ENCODE measurements at regions not wholly inside any gene's neighbourhood (a gene's known extent, or its start where the extent isn't known, plus 50 kb on each side); places are given as distances from the start of the nearest gene placed in this dataset.

DNA sequence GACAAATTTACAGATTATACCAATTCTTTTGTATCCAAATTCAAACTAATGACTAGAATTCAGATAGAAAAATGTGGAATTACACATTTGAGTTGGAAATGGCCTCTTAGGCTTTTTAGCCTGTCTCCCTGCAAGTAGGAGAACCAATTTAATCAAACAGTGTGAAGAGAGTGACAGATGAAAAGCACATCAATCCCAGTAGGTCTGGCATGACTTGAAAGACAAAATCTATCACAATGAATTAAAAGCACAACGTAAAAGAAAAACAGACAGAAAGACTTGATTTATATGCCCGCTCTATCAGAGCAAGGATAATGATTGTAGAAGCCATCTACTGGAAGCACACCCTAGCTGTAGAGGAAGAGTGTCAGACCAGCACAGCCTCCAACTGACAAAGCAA lies 1084.4 kb upstream of the SPRY2 start:
- Histone ChIP-seq H3K4me3 (ENCODE audit: low read depth, low read length) (no peak overlapping the region), H3K4me1 (ENCODE audit: control insufficient read depth, insufficient read depth, low read length) (no peaks in the 10 kb centered on the region), H3K27me3 (ENCODE audit: control insufficient read depth, insufficient read depth, low read length) (no peaks in the 10 kb centered on the region), H3K9ac (ENCODE audit: low read depth, low read length) (no peak overlapping the region), H3K9me3 (ENCODE audit: control insufficient read depth, insufficient read depth, low read length) (no peaks in the 10 kb centered on the region), H3K36me3 (ENCODE audit: control insufficient read depth, insufficient read depth, low read length) (no peaks in the 10 kb centered on the region)

- H3K4me1 ChIP-seq (ENCODE audit: control insufficient read depth, insufficient read depth, low read length) = no peaks in the 10 kb centered on the region
- no peaks in the 10 kb centered on the region for H3K27me3 ChIP-seq (ENCODE audit: control insufficient read depth, insufficient read depth, low read length)
- no peak overlapping the region for H3K9ac ChIP-seq (ENCODE audit: low read depth, low read length)
- H3K4me3 ChIP-seq (ENCODE audit: low read depth, low read length) = no peak overlapping the region
- no peaks in the 10 kb centered on the region for H3K9me3 ChIP-seq (ENCODE audit: control insufficient read depth, insufficient read depth, low read length)
- no peaks in the 10 kb centered on the region for H3K36me3 ChIP-seq (ENCODE audit: control insufficient read depth, insufficient read depth, low read length)
These were observed 1068.4 kb upstream of the SPRY2 start for GRCh38 chr13:81409284-81409683.

- no peak overlapping the region for H3K4me3 ChIP-seq (ENCODE audit: low read depth, low read length)
- no peaks in the 10 kb centered on the region for H3K27me3 ChIP-seq (ENCODE audit: control insufficient read depth, insufficient read depth, low read length)
- H3K9ac ChIP-seq (ENCODE audit: low read depth, low read length) = no peak overlapping the region
- no peaks in the 10 kb centered on the region for H3K36me3 ChIP-seq (ENCODE audit: control insufficient read depth, insufficient read depth, low read length)
- no peaks in the 10 kb centered on the region for H3K4me1 ChIP-seq (ENCODE audit: control insufficient read depth, insufficient read depth, low read length)
- H3K9me3 ChIP-seq (ENCODE audit: control insufficient read depth, insufficient read depth, low read length) = no peaks in the 10 kb centered on the region
These were observed 1067.7 kb upstream of the SPRY2 start for GRCh38 chr13:81408647-81409046.

GRCh38 chr13:81406639-81407292 lies 1065.8 kb upstream of the SPRY2 start:
- Histone ChIP-seq H3K9ac (ENCODE audit: low read depth, low read length) (no peak overlapping the region), H3K36me3 (ENCODE audit: control insufficient read depth, insufficient read depth, low read length) (no peaks in the 10 kb centered on the region), H3K27me3 (ENCODE audit: control insufficient read depth, insufficient read depth, low read length) (no peaks in the 10 kb centered on the region), H3K4me3 (ENCODE audit: low read depth, low read length) (no peak overlapping the region), H3K4me1 (ENCODE audit: control insufficient read depth, insufficient read depth, low read length) (no peaks in the 10 kb centered on the region), H3K9me3 (ENCODE audit: control insufficient read depth, insufficient read depth, low read length) (no peaks in the 10 kb centered on the region)

- H3K9ac ChIP-seq (ENCODE audit: low read depth, low read length) = no peak overlapping the region
These were observed 1065.1 kb upstream of the SPRY2 start for GRCh38 chr13:81406022-81406421.

GRCh38 chr13:81396192-81396591 lies 1055.3 kb upstream of the SPRY2 start:
- H3K4me1 ChIP-seq (ENCODE audit: control insufficient read depth, insufficient read depth, low read length) = peaks cover 7% of the 10 kb centered on the region
- no peaks in the 10 kb centered on the region for H3K9me3 ChIP-seq (ENCODE audit: control insufficient read depth, insufficient read depth, low read length)
- H3K36me3 ChIP-seq (ENCODE audit: control insufficient read depth, insufficient read depth, low read length) = no peaks in the 10 kb centered on the region
- H3K27me3 ChIP-seq (ENCODE audit: control insufficient read depth, insufficient read depth, low read length) = no peaks in the 10 kb centered on the region
- H3K9ac ChIP-seq (ENCODE audit: low read depth, low read length) = no peak overlapping the region
- H3K4me3 ChIP-seq (ENCODE audit: low read depth, low read length) = no peak overlapping the region

More at GRCh38 chr13:81406022-81406421, 1065.1 kb upstream of the SPRY2 start:
- Histone ChIP-seq H3K4me1 (ENCODE audit: control insufficient read depth, insufficient read depth, low read length) (no peaks in the 10 kb centered on the region), H3K9me3 (ENCODE audit: control insufficient read depth, insufficient read depth, low read length) (no peaks in the 10 kb centered on the region), H3K36me3 (ENCODE audit: control insufficient read depth, insufficient read depth, low read length) (no peaks in the 10 kb centered on the region), H3K4me3 (ENCODE audit: low read depth, low read length) (no peak overlapping the region), H3K27me3 (ENCODE audit: control insufficient read depth, insufficient read depth, low read length) (no peaks in the 10 kb centered on the region)

GRCh38 chr13:81395368-81395767 lies 1054.4 kb upstream of the SPRY2 start:
- no peaks in the 10 kb centered on the region for H3K27me3 ChIP-seq (ENCODE audit: control insufficient read depth, insufficient read depth, low read length)
- no peak overlapping the region for H3K4me3 ChIP-seq (ENCODE audit: low read depth, low read length)
- H3K9ac ChIP-seq (ENCODE audit: low read depth, low read length) = no peak overlapping the region

GRCh38 chr13:81394640-81395039 lies 1053.7 kb upstream of the SPRY2 start:
- H3K27me3 ChIP-seq (ENCODE audit: control insufficient read depth, insufficient read depth, low read length) = no peaks in the 10 kb centered on the region
- H3K9ac ChIP-seq (ENCODE audit: low read depth, low read length) = no peak overlapping the region
- H3K36me3 ChIP-seq (ENCODE audit: control insufficient read depth, insufficient read depth, low read length) = no peaks in the 10 kb centered on the region
- H3K9me3 ChIP-seq (ENCODE audit: control insufficient read depth, insufficient read depth, low read length) = no peaks in the 10 kb centered on the region
- peaks cover 7% of the 10 kb centered on the region for H3K4me1 ChIP-seq (ENCODE audit: control insufficient read depth, insufficient read depth, low read length)
- no peak overlapping the region for H3K4me3 ChIP-seq (ENCODE audit: low read depth, low read length)

More at GRCh38 chr13:81395368-81395767, 1054.4 kb upstream of the SPRY2 start:
- peaks cover 7% of the 10 kb centered on the region for H3K4me1 ChIP-seq (ENCODE audit: control insufficient read depth, insufficient read depth, low read length)
- no peaks in the 10 kb centered on the region for H3K9me3 ChIP-seq (ENCODE audit: control insufficient read depth, insufficient read depth, low read length)
- no peaks in the 10 kb centered on the region for H3K36me3 ChIP-seq (ENCODE audit: control insufficient read depth, insufficient read depth, low read length)

DNA sequence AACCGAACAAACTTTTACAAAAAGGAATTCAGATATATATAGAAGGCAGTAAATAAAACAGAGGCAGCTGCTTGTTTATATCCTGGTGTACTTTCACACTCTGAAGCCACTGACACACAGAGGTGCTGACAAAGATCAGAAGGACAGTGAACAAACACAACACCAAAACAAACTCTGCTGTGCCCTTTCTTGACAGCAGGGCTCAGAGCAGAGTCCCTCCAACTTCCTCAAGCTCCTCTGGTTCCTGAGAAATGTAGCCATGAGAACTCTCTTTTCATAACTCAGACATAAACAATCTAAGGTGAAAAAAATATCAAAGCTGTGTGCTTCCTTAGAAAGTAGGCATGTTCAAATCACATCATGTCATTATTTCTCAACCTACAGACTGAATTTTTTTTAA lies 1052.8 kb upstream of the SPRY2 start:
- Histone ChIP-seq H3K9ac (ENCODE audit: low read depth, low read length) (no peak overlapping the region), H3K36me3 (ENCODE audit: control insufficient read depth, insufficient read depth, low read length) (no peaks in the 10 kb centered on the region), H3K4me3 (ENCODE audit: low read depth, low read length) (no peak overlapping the region), H3K27me3 (ENCODE audit: control insufficient read depth, insufficient read depth, low read length) (no peaks in the 10 kb centered on the region), H3K9me3 (ENCODE audit: control insufficient read depth, insufficient read depth, low read length) (no peaks in the 10 kb centered on the region), H3K4me1 (ENCODE audit: control insufficient read depth, insufficient read depth, low read length) (peaks cover 7% of the 10 kb centered on the region)

- no peaks in the 10 kb centered on the region for H3K27me3 ChIP-seq (ENCODE audit: control insufficient read depth, insufficient read depth, low read length)
- H3K4me3 ChIP-seq (ENCODE audit: low read depth, low read length) = no peak overlapping the region
- no peaks in the 10 kb centered on the region for H3K36me3 ChIP-seq (ENCODE audit: control insufficient read depth, insufficient read depth, low read length)
- peaks cover 7% of the 10 kb centered on the region for H3K4me1 ChIP-seq (ENCODE audit: control insufficient read depth, insufficient read depth, low read length)
- H3K9me3 ChIP-seq (ENCODE audit: control insufficient read depth, insufficient read depth, low read length) = no peaks in the 10 kb centered on the region
- H3K9ac ChIP-seq (ENCODE audit: low read depth, low read length) = no peak overlapping the region
These were observed 1052.2 kb upstream of the SPRY2 start for GRCh38 chr13:81393110-81393509.

DNA sequence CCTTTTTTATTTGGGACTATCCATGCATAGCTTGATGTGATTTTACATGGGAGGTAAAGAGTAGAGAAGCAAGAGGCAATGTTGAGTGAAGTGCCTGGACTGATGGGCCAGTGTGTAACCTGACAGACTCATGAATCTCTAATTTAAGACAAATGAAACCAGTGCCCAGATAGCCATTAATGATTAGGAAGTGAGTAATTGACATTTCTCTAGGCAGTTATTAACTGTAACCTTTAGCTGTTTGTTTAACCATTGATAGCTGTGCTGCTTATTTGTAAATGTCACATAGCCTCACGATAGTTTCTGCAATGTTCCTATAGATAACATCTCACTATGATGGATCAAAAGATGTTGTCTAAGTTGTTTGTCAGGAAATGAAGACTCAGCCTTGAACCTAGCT lies 1047.5 kb upstream of the SPRY2 start:
- no peaks in the 10 kb centered on the region for H3K36me3 ChIP-seq (ENCODE audit: control insufficient read depth, insufficient read depth, low read length)
- H3K9me3 ChIP-seq (ENCODE audit: control insufficient read depth, insufficient read depth, low read length) = no peaks in the 10 kb centered on the region
- no peaks in the 10 kb centered on the region for H3K27me3 ChIP-seq (ENCODE audit: control insufficient read depth, insufficient read depth, low read length)
- H3K4me3 ChIP-seq (ENCODE audit: low read depth, low read length) = no peak overlapping the region
- H3K4me1 ChIP-seq (ENCODE audit: control insufficient read depth, insufficient read depth, low read length) = no peaks in the 10 kb centered on the region
- H3K9ac ChIP-seq (ENCODE audit: low read depth, low read length) = no peak overlapping the region

DNA sequence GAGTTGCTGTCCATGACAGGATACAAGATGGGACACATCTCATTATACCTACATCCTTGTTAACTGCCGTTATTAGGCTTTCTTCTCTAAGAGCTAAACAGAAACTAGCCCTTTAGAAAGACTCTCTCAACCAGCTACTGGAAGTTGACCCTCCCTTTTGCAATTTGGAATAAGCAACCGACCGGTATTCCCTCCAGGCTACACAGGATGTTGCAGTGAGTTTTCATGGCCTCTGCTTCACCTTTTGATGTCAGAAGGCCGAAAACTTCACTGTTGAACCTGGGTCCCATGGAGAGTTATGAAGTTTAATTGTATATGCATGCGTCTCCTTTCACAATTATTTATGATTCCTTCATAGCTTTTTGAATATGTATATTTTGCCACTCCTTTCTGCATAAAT lies 1042.5 kb upstream of the SPRY2 start:
- Histone ChIP-seq H3K9me3 (ENCODE audit: control insufficient read depth, insufficient read depth, low read length) (no peaks in the 10 kb centered on the region), H3K4me1 (ENCODE audit: control insufficient read depth, insufficient read depth, low read length) (peaks cover 6% of the 10 kb centered on the region), H3K27me3 (ENCODE audit: control insufficient read depth, insufficient read depth, low read length) (no peaks in the 10 kb centered on the region), H3K4me3 (ENCODE audit: low read depth, low read length) (no peak overlapping the region), H3K9ac (ENCODE audit: low read depth, low read length) (no peak overlapping the region), H3K36me3 (ENCODE audit: control insufficient read depth, insufficient read depth, low read length) (no peaks in the 10 kb centered on the region)
